ENCODE measurements at regions not wholly inside any gene's neighbourhood (a gene's known extent, or its start where the extent isn't known, plus 50 kb on each side); places are given as distances from the start of the nearest gene placed in this dataset.

DNA sequence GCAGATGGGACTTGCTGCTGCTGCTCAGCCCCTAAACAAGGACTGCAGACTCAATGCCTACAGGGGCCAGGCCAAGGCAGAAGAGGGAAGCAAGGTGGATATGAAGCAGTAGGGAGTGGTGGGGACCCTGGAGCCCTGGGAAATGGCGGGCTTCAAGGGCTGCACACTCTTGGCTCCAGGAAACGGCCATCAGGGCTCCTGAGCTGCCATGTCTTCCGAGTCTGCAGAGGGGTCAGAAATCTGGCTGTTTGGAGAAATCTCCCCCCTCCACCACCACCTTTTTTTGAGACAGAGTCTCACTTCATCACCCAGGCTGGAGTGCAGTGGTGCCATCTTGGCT is 169.1 kb downstream of the KATNIP start:
- DNase-seq (ENCODE audit: low read depth): no peak
- ChIA-PET POLR2A (no interaction called here), CTCF (interaction anchor here (0.6 to 1.1 kb wide), 2 partner anchors 15 to 351 kb away, joined by 3 read pairs; no protein-coding TSS in a partner anchor)
- Histone ChIP-seq H3K36me3 (ENCODE audit: control insufficient read depth, insufficient read depth, low read length) (peaks cover 3% of the 10 kb centered on the region), H3K4me3 (ENCODE audit: low read depth, low read length) (no peak overlapping the region), H3K27me3 (ENCODE audit: control insufficient read depth, insufficient read depth, low read length) (no peaks in the 10 kb centered on the region)
- TF ChIP-seq, protein P1, sequence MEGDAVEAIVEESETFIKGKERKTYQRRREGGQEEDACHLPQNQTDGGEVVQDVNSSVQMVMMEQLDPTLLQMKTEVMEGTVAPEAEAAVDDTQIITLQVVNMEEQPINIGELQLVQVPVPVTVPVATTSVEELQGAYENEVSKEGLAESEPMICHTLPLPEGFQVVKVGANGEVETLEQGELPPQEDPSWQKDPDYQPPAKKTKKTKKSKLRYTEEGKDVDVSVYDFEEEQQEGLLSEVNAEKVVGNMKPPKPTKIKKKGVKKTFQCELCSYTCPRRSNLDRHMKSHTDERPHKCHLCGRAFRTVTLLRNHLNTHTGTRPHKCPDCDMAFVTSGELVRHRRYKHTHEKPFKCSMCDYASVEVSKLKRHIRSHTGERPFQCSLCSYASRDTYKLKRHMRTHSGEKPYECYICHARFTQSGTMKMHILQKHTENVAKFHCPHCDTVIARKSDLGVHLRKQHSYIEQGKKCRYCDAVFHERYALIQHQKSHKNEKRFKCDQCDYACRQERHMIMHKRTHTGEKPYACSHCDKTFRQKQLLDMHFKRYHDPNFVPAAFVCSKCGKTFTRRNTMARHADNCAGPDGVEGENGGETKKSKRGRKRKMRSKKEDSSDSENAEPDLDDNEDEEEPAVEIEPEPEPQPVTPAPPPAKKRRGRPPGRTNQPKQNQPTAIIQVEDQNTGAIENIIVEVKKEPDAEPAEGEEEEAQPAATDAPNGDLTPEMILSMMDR (IDR thresholded peaks at IDR 0.05; ENCODE audit: insufficient read depth, low read depth, low read length): no peak

DNA sequence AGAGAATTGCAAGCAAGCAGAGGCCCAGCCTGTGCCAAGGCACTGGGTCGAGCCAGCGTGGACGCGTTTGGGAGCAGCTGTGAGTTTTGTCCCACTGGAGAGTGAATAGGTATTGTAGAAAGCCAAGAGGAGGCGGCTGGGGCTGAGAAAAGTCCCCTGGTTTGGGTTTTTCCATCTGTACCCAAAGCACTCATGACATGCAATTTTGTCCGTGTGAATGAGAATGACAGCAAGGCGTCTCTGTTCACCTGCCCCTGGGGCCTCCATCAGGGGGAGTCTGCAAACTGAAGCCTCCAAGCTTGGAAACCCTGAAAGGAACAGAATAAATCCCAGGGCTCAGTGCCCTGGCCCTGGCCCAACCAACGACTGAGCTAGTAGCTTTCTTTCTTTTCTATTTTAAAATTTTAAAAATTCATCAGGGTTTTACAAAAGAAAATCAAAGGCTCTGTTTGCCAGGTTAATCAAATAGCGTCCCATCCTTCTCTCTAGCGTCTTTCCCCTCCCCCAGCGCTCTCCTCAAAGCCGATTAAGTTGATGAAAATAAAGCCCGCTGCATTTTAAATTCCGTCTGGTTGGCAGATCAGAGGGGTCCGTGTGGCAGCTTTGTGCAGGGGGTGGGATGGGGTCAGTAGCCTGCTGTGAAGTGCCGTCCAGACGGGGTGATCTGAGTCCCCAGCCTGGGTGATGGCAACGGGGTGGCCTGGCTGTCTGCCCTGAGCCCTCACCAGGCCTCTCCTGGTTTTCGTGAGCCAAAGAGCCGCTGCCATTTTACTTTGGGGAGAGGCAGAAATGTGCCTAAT is 171.0 kb downstream of the KATNIP start:
- H3K36me3 ChIP-seq (ENCODE audit: control insufficient read depth, insufficient read depth, low read length): peaks cover 3% of the 10 kb centered on the region
- TF ChIP-seq, protein P1 (IDR thresholded peaks at IDR 0.05; ENCODE audit: insufficient read depth, low read depth, low read length): no peak
- no peak for DNase-seq (ENCODE audit: low read depth)
- POLR2A ChIA-PET: no interaction called here
- H3K27me3 ChIP-seq (ENCODE audit: control insufficient read depth, insufficient read depth, low read length): no peaks in the 10 kb centered on the region
- H3K4me3 ChIP-seq (ENCODE audit: low read depth, low read length): no peak overlapping the region
- CTCF ChIA-PET: interaction anchor here (1.1 kb wide), 1 partner anchor 205 kb away, joined by 3 read pairs; no protein-coding TSS in a partner anchor

- POLR2A ChIA-PET: no interaction called here
- DNase-seq (ENCODE audit: low read depth): peak; percentile 30
- TF ChIP-seq, protein P1 (IDR thresholded peaks at IDR 0.05; ENCODE audit: insufficient read depth, low read depth, low read length): no peak
- no peak overlapping the region for H3K4me3 ChIP-seq (ENCODE audit: low read depth, low read length)
- peaks cover 3% of the 10 kb centered on the region for H3K36me3 ChIP-seq (ENCODE audit: control insufficient read depth, insufficient read depth, low read length)
- CTCF ChIA-PET: interaction anchor here (1.1 kb wide), 1 partner anchor 206 kb away, joined by 3 read pairs; no protein-coding TSS in a partner anchor
- no peaks in the 10 kb centered on the region for H3K27me3 ChIP-seq (ENCODE audit: control insufficient read depth, insufficient read depth, low read length)
Observed at GRCh38 chr16:27721531-27722181, 171.7 kb downstream of the KATNIP start.

DNA sequence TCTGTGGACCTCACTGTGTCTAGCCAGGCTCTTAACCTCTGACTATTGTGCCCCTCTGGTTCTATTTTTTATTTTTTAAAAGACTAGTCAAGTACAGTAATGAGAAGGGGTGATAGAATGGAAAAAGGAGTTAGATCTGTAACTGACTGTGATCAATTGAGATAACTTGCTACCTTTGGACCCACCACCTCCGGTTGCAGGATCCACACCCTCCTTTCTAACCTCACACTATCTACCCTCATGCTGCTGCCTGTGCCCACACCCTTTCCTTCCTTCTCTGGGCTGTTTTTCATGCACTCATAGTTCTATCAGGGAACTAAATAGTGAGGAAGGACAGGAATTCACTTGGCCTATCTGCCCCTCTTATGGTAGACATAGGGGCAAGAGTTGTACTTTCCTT is 172.3 kb downstream of the KATNIP start:
- TF ChIP-seq, protein P1 (IDR thresholded peaks at IDR 0.05; ENCODE audit: insufficient read depth, low read depth, low read length): no peak
- Histone ChIP-seq H3K4me3 (ENCODE audit: low read depth, low read length) (no peak overlapping the region), H3K36me3 (ENCODE audit: control insufficient read depth, insufficient read depth, low read length) (peaks cover 3% of the 10 kb centered on the region), H3K27me3 (ENCODE audit: control insufficient read depth, insufficient read depth, low read length) (no peaks in the 10 kb centered on the region)
- POLR2A ChIA-PET: no interaction called here
- no peak for DNase-seq (ENCODE audit: low read depth)
- CTCF ChIA-PET: no interaction called here

GRCh38 chr16:27722892-27723450 is 173.0 kb downstream of the KATNIP start:
- POLR2A ChIA-PET: interaction anchor here (0.6 kb wide), 1 partner anchor 82 kb away, joined by 3 read pairs; no protein-coding TSS in a partner anchor
- CTCF ChIA-PET: no interaction called here
- TF ChIP-seq, protein P1 (IDR thresholded peaks at IDR 0.05; ENCODE audit: insufficient read depth, low read depth, low read length): no peak
- Histone ChIP-seq H3K4me3 (ENCODE audit: low read depth, low read length) (no peak overlapping the region), H3K36me3 (ENCODE audit: control insufficient read depth, insufficient read depth, low read length) (peaks cover 3% of the 10 kb centered on the region), H3K27me3 (ENCODE audit: control insufficient read depth, insufficient read depth, low read length) (no peaks in the 10 kb centered on the region)
- DNase-seq (ENCODE audit: low read depth): no peak
